ENCODE measurements at regions not wholly inside any gene's neighbourhood (a gene's known extent, or its start where the extent isn't known, plus 50 kb on each side); places are given as distances from the start of the nearest gene placed in this dataset.
A peak's percentile ranks its signal among the peaks of the same experiment; 100 is the strongest.

- Histone ChIP-seq H3K9ac (ENCODE audit: low read length) (no peak overlapping the region), H3F3A (ENCODE audit: low read length, unreplicated experiment) (no peaks in the 10 kb centered on the region), H3K9me2 (replicated peaks; ENCODE audit: low read length) (no peaks in the 10 kb centered on the region), H4K20me1 (ENCODE audit: low read length) (no peaks in the 10 kb centered on the region), H3K4me3 (ENCODE audit: low read length) (no peak overlapping the region), H3K36me3 (ENCODE audit: low read depth, low read length) (no peaks in the 10 kb centered on the region), H3K27me3 (ENCODE audit: low read length) (no peaks in the 10 kb centered on the region), H3K4me2 (ENCODE audit: low read length) (no peak overlapping the region), H3K27ac (ENCODE audit: low read length) (no peak overlapping the region), H3K79me2 (ENCODE audit: low read length) (no peaks in the 10 kb centered on the region), H3K4me1 (ENCODE audit: insufficient read depth, low read length) (no peaks in the 10 kb centered on the region), H2AFZ (ENCODE audit: low read length) (no peak overlapping the region), H3K9me3 (ENCODE audit: low read length) (no peaks in the 10 kb centered on the region)
- no TSS peak for BruUV-seq (replicated peaks)
- ATAC-seq: no peak
- TF ChIP-seq, protein P1, sequence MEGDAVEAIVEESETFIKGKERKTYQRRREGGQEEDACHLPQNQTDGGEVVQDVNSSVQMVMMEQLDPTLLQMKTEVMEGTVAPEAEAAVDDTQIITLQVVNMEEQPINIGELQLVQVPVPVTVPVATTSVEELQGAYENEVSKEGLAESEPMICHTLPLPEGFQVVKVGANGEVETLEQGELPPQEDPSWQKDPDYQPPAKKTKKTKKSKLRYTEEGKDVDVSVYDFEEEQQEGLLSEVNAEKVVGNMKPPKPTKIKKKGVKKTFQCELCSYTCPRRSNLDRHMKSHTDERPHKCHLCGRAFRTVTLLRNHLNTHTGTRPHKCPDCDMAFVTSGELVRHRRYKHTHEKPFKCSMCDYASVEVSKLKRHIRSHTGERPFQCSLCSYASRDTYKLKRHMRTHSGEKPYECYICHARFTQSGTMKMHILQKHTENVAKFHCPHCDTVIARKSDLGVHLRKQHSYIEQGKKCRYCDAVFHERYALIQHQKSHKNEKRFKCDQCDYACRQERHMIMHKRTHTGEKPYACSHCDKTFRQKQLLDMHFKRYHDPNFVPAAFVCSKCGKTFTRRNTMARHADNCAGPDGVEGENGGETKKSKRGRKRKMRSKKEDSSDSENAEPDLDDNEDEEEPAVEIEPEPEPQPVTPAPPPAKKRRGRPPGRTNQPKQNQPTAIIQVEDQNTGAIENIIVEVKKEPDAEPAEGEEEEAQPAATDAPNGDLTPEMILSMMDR (conservative IDR thresholded peaks at IDR 0.05; ENCODE audit: low read depth, low read length): no peak
- TF ChIP-seq EZH2 (IDR thresholded peaks at IDR 0.05; ENCODE audit: low read length, unreplicated experiment) (no peak), EZH2phosphoT487 (IDR thresholded peaks at IDR 0.05; ENCODE audit: borderline replicate concordance, low read length) (no peak)
- POLR2A ChIA-PET (ENCODE audit: unreplicated experiment): no interaction called here
- CTCF ChIA-PET: no interaction called here
- DNase-seq: no peak
- intact Hi-C loops (cut with micrococcal nuclease): no loop called here
Observed at GRCh38 chr1:56034847-56035481, 544.4 kb downstream of the PLPP3 start.

DNA sequence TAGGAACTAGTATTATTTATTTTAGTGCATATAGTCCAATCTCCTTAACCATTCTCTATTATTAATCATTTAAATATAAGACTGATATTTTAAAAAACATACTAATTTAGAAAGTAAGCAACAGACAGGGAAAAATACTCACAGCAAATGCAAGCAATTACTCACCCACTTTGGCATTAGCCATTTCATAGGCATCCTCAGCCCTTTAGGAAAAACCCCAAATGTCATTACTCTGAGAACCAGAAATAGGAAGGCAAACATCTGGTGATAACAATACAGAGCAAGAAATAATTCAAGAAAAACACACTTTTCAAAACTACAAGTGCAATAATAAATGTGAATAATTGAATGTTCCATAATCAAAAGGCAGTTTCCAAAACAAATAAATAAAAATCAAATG is 545.1 kb downstream of the PLPP3 start:
- CTCF ChIA-PET: no interaction called here

GRCh38 chr1:56033321-56034037 is 545.9 kb downstream of the PLPP3 start:
- Histone ChIP-seq H3K4me3 (ENCODE audit: low read length) (no peak overlapping the region), H3K9me3 (ENCODE audit: low read length) (no peaks in the 10 kb centered on the region), H3K9ac (ENCODE audit: low read length) (no peak overlapping the region), H3F3A (ENCODE audit: low read length, unreplicated experiment) (no peaks in the 10 kb centered on the region), H2AFZ (ENCODE audit: low read length) (no peak overlapping the region), H3K79me2 (ENCODE audit: low read length) (no peaks in the 10 kb centered on the region), H3K9me2 (replicated peaks; ENCODE audit: low read length) (no peaks in the 10 kb centered on the region; the same call in 1 of the 2 replicates), H3K27me3 (ENCODE audit: low read length) (no peaks in the 10 kb centered on the region), H3K4me1 (ENCODE audit: insufficient read depth, low read length) (no peaks in the 10 kb centered on the region), H3K27ac (ENCODE audit: low read length) (no peak overlapping the region), H3K36me3 (ENCODE audit: low read depth, low read length) (no peaks in the 10 kb centered on the region), H3K4me2 (ENCODE audit: low read length) (no peak overlapping the region), H4K20me1 (ENCODE audit: low read length) (no peaks in the 10 kb centered on the region)
- POLR2A ChIA-PET (ENCODE audit: unreplicated experiment): interaction anchor here (0.7 kb wide), 1 partner anchor 38 kb away, joined by 4 read pairs; no protein-coding TSS in a partner anchor
- intact Hi-C loops (cut with micrococcal nuclease): no loop called here
- TF ChIP-seq, protein P1 (conservative IDR thresholded peaks at IDR 0.05; ENCODE audit: low read depth, low read length): no peak
- TF ChIP-seq EZH2 (IDR thresholded peaks at IDR 0.05; ENCODE audit: low read length, unreplicated experiment) (no peak), EZH2phosphoT487 (IDR thresholded peaks at IDR 0.05; ENCODE audit: borderline replicate concordance, low read length) (no peak)
- CTCF ChIA-PET: no interaction called here
- ATAC-seq (no peak), DNase-seq (no peak)
- BruUV-seq (replicated peaks): no TSS peak

More for the DNA sequence above, 545.1 kb downstream of the PLPP3 start:
- Histone ChIP-seq H3K27me3 (ENCODE audit: low read length) (no peaks in the 10 kb centered on the region), H3F3A (ENCODE audit: low read length, unreplicated experiment) (no peaks in the 10 kb centered on the region), H3K9ac (ENCODE audit: low read length) (no peak overlapping the region), H3K9me3 (ENCODE audit: low read length) (no peaks in the 10 kb centered on the region), H3K79me2 (ENCODE audit: low read length) (no peaks in the 10 kb centered on the region), H4K20me1 (ENCODE audit: low read length) (no peaks in the 10 kb centered on the region), H3K4me2 (ENCODE audit: low read length) (no peak overlapping the region), H3K27ac (ENCODE audit: low read length) (no peak overlapping the region), H3K4me3 (ENCODE audit: low read length) (no peak overlapping the region), H3K4me1 (ENCODE audit: insufficient read depth, low read length) (no peaks in the 10 kb centered on the region), H3K36me3 (ENCODE audit: low read depth, low read length) (no peaks in the 10 kb centered on the region), H2AFZ (ENCODE audit: low read length) (no peak overlapping the region), H3K9me2 (replicated peaks; ENCODE audit: low read length) (no peaks in the 10 kb centered on the region)
- no TSS peak for BruUV-seq (replicated peaks)
- ATAC-seq (peak; percentile 66), DNase-seq (peak; percentile 35)
- TF ChIP-seq EZH2 (IDR thresholded peaks at IDR 0.05; ENCODE audit: low read length, unreplicated experiment): no peak
- POLR2A ChIA-PET (ENCODE audit: unreplicated experiment): no interaction called here
- intact Hi-C loops (cut with micrococcal nuclease): no loop called here
